NT2/D1 (cell line): ENCODE measurements at regions not wholly inside any gene's neighbourhood (a gene's known extent, or its start where the extent isn't known, plus 50 kb on each side); places are given as distances from the start of the nearest gene placed in this dataset.

ENCODE experiments used
- SUZ12 ChIP-seq: IDR thresholded peaks from 2 replicates; pipeline ENCODE4 v1.6.1; 2011; ENCODE audit not compliant: insufficient read length, insufficient read depth; ENCODE audit errors: extremely low read depth
- YY1 ChIP-seq: IDR thresholded peaks from 2 replicates; pipeline ENCODE4 v1.6.1; 2011; ENCODE audit not compliant: insufficient read length, insufficient read depth
- ZNF274 ChIP-seq: IDR thresholded peaks from 2 replicates; pipeline ENCODE4 v1.6.1; 2011; ENCODE audit warnings: mild to moderate bottlenecking, low read depth, low read length

DNA sequence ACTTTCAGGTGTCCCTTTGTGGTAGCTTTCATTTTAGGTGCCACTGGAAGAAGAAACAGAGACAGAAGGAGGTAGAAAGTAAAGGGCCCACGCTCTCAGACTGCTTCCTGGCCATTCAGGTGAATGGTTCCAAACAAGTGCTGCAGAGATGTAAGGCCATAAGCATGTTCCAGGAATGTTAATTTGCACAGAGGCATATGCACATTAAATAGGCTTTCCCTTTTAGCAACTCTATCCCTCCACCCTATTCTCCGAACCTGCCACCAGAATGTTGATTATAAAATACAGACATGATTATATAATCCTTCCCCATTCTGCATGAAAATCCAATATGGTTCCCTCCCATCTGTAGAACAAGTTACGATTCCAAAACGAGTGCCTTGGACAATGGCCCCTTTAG is 297.2 kb downstream of the C6orf118 start:
- no peak for TF ChIP-seq YY1
- no peak for TF ChIP-seq ZNF274
- TF ChIP-seq SUZ12: no peak
